CD4-positive, alpha-beta T cell (primary cell): ENCODE measurements at regions not wholly inside any gene's neighbourhood (a gene's known extent, or its start where the extent isn't known, plus 50 kb on each side); places are given as distances from the start of the nearest gene placed in this dataset.

Source experiments
- ATAC-seq: fragments of 200-7000 bp; cut with Tn5 transposase; one replicate; pipeline ENCODE4 v1.10.0; 2022; ENCODE audit warnings: mild to moderate bottlenecking; ENCODE audit not compliant: poor library complexity
- CTCF ChIA-PET: fragments of 350-600 bp; sonication (Branson Sonifier 250); formaldehyde crosslinking; loops from one replicate; lab custom pipeline; 2021; ENCODE audit warnings: antibody characterized with exemption, inconsistent platforms; lab: Charles Lee
- POLR2A ChIA-PET: fragments of 350-600 bp; sonication (Branson Sonifier 250); formaldehyde crosslinking; loops from one replicate; lab custom pipeline; 2021; ENCODE audit warnings: antibody characterized with exemption, inconsistent platforms; lab: Charles Lee
- DNase-seq, 14 experiments: peaks; one replicate each; pipeline ENCODE4 v3.0.0-alpha.2; 2013 to 2020; ENCODE audit warnings: mixed read lengths in 2 of 14
- H3K27ac ChIP-seq, 2 donors: one replicate each; pipeline versions ENCODE4 v1.5.1 to v1.7.0; 2013; ENCODE audit warnings: low read length in 2 of 2, low read depth in 1 of 2, mild to moderate bottlenecking in 1 of 2
- H3K27me3 ChIP-seq, 2 experiments: 1 replicate in 1 of 2; 2 replicates in 1 of 2; pipeline versions ENCODE4 v1.6.1 to v1.7.0; 2013; ENCODE audit warnings: low read length in 2 of 2, control low read depth in 1 of 2, mild to moderate bottlenecking in 1 of 2, moderate library complexity in 1 of 2; ENCODE audit not compliant: insufficient read depth in 2 of 2, control insufficient read depth in 1 of 2
- H3K36me3 ChIP-seq: one replicate; pipeline ENCODE4 v1.6.1; 2013; ENCODE audit warnings: low read length, control low read depth; ENCODE audit not compliant: insufficient read depth
- H3K4me1 ChIP-seq: one replicate; pipeline ENCODE4 v1.6.1; 2013; ENCODE audit warnings: low read length, control low read depth; ENCODE audit not compliant: insufficient read depth
- H3K4me3 ChIP-seq: one replicate; pipeline ENCODE4 v1.5.1; 2013; ENCODE audit warnings: mild to moderate bottlenecking, low read length, moderate library complexity
- H3K9me3 ChIP-seq, 2 experiments: 1 replicate in 1 of 2; 2 replicates in 1 of 2; pipeline versions ENCODE4 v1.6.1 to v1.7.0; 2013; ENCODE audit warnings: low read length in 2 of 2, mild to moderate bottlenecking in 2 of 2, control low read depth in 1 of 2, moderate library complexity in 1 of 2; ENCODE audit not compliant: control insufficient read depth in 1 of 2, insufficient read depth in 1 of 2
- H3K27ac Mint-ChIP-seq: one replicate; pipeline ENCODE4 v1.8.0; 2020; ENCODE audit warnings: mixed read lengths
- H3K27me3 Mint-ChIP-seq: one replicate; pipeline ENCODE4 v1.8.0; 2021; ENCODE audit warnings: mixed read lengths
- H3K36me3 Mint-ChIP-seq: one replicate; pipeline ENCODE4 v1.8.0; 2021; ENCODE audit warnings: low read depth, mixed read lengths
- H3K4me1 Mint-ChIP-seq: one replicate; pipeline ENCODE4 v1.8.0; 2021; ENCODE audit warnings: low read depth, mixed read lengths
- H3K4me3 Mint-ChIP-seq: one replicate; pipeline ENCODE4 v1.8.0; 2020; ENCODE audit warnings: mild to moderate bottlenecking, mixed read lengths
- H3K9me3 Mint-ChIP-seq: one replicate; pipeline ENCODE4 v1.8.0; 2020; ENCODE audit warnings: mixed read lengths
- intact Hi-C, 2 experiments: fragments of 100-400 bp; cut with DNase I in 1 of 2; cut with micrococcal nuclease in 1 of 2; formaldehyde crosslinking; loops; one replicate each; pipeline versions ENCODE4 v1.15.1 to v1.9.0; 2023 to 2025; cut with DNase I, micrococcal nuclease
- TF ChIP-seq, protein P1 (sequence below): fragments of 200-600 bp; IDR thresholded peaks from one replicate; pipeline ENCODE4 v1.8.0; 2022; ENCODE audit warnings: antibody characterized with exemption, mild to moderate bottlenecking

DNA sequence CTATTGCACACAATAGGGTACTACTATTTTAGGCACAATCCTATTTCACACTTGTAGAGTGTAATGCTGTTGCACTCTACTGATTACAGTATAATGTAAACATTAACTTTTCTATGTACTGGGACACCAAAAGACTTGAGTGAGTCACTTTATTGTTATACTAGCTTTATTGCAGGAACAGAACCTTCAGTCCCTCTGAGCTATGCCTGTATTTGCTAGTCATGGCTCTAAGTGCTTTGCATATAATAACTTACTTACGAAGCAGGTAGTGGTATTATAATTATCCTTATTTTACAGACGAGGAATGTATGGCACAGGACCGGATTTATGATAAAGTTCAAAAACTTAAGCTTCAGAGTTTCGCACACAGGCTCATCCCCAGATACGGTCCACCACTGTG is 106.6 kb upstream of the SLC6A6 start:
- TF ChIP-seq, protein P1, sequence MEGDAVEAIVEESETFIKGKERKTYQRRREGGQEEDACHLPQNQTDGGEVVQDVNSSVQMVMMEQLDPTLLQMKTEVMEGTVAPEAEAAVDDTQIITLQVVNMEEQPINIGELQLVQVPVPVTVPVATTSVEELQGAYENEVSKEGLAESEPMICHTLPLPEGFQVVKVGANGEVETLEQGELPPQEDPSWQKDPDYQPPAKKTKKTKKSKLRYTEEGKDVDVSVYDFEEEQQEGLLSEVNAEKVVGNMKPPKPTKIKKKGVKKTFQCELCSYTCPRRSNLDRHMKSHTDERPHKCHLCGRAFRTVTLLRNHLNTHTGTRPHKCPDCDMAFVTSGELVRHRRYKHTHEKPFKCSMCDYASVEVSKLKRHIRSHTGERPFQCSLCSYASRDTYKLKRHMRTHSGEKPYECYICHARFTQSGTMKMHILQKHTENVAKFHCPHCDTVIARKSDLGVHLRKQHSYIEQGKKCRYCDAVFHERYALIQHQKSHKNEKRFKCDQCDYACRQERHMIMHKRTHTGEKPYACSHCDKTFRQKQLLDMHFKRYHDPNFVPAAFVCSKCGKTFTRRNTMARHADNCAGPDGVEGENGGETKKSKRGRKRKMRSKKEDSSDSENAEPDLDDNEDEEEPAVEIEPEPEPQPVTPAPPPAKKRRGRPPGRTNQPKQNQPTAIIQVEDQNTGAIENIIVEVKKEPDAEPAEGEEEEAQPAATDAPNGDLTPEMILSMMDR = no peak
- Histone ChIP-seq H3K9me3 (no peaks in the 10 kb centered on the region), H3K27me3 (peaks cover 0 to 6% of the 10 kb centered on the region in 2 experiments), H3K4me3 (no peak overlapping the region), H3K27ac (no peak overlapping the region), H3K36me3 (no peaks in the 10 kb centered on the region), H3K4me1 (peaks cover 6% of the 10 kb centered on the region)
- H3K27me3 Mint-ChIP-seq = peaks cover 21% of the 10 kb centered on the region
- H3K9me3 Mint-ChIP-seq = no peaks in the 10 kb centered on the region
- intact Hi-C loops = no loop called here
- ChIA-PET POLR2A (no interaction called here), CTCF (no interaction called here)
- H3K4me3 Mint-ChIP-seq = no peak overlapping the region
- no peak for ATAC-seq
- no peaks in the 10 kb centered on the region for H3K4me1 Mint-ChIP-seq
- no peak for DNase-seq
- no peak overlapping the region for H3K27ac Mint-ChIP-seq
- no peaks in the 10 kb centered on the region for H3K36me3 Mint-ChIP-seq

DNA sequence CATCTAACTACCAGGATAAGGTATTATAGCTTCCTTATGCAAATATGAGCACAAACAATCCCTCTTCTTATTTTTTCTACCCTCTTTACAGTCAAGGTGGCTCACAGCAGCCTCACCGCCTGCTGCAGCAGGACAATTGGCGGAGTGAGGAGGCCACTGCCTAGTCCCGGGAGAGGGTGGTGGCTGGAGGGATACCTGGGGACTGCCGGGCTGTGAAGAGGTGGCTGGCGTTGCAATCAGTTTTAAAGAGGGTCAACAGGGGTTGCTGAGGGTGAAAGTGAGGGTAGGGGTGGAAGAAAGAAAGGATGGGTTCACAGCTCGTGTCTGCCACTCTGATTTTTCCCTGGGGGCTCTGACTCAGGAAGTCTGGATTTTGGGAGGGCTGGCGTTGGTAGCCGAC is 105.1 kb upstream of the SLC6A6 start:
- H3K4me1 ChIP-seq = peaks cover 6% of the 10 kb centered on the region
- DNase-seq = no peak
- H3K36me3 ChIP-seq = no peaks in the 10 kb centered on the region
- H3K27ac ChIP-seq = no peak overlapping the region
- no peaks in the 10 kb centered on the region for H3K36me3 Mint-ChIP-seq
- H3K9me3 ChIP-seq = no peaks in the 10 kb centered on the region
- TF ChIP-seq, protein P1 = no peak
- intact Hi-C loops = no loop called here
- ChIA-PET CTCF (no interaction called here), POLR2A (no interaction called here)
- peaks cover 0 to 6% of the 10 kb centered on the region in 2 experiments for H3K27me3 ChIP-seq
- H3K4me1 Mint-ChIP-seq = no peaks in the 10 kb centered on the region
- ATAC-seq = no peak
- H3K27ac Mint-ChIP-seq = no peak overlapping the region
- H3K27me3 Mint-ChIP-seq = peaks cover 21% of the 10 kb centered on the region
- no peak overlapping the region for H3K4me3 Mint-ChIP-seq
- H3K4me3 ChIP-seq = no peak overlapping the region
- H3K9me3 Mint-ChIP-seq = no peaks in the 10 kb centered on the region

DNA sequence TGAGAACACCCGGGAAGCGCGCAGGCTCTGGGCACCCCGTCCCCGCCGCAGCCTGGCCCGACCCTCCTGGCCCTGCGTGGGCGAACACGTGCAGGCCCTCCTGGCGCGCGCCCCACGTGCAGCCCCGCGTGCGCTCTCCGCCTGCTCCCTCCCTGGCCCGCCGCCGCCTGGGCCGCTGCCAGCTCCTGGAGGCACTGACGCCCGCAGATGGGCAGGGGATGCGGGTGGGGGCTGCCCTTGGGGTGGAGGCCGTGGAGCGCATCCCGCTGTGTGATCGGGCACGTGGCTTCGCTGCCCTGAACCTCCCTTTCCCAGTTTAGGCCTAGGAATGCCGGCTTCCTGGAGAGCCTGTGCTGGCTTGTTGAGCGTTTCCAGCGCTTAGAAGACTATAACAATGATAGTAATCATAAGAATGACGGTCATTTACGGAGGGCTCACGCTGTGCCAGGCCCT is 104.6 kb upstream of the SLC6A6 start:
- H3K36me3 Mint-ChIP-seq = no peaks in the 10 kb centered on the region
- no peak for ATAC-seq
- H3K4me1 ChIP-seq = peaks cover 8% of the 10 kb centered on the region
- H3K4me1 Mint-ChIP-seq = no peaks in the 10 kb centered on the region
- H3K27ac ChIP-seq = no peak overlapping the region
- no peak overlapping the region for H3K4me3 Mint-ChIP-seq
- H3K36me3 ChIP-seq = no peaks in the 10 kb centered on the region
- no peak for DNase-seq
- no peak overlapping the region for H3K4me3 ChIP-seq
- intact Hi-C loops = no loop called here
- TF ChIP-seq, protein P1 = no peak
- H3K9me3 ChIP-seq = no peaks in the 10 kb centered on the region
- H3K9me3 Mint-ChIP-seq = no peaks in the 10 kb centered on the region
- H3K27me3 ChIP-seq = peaks cover 0 to 6% of the 10 kb centered on the region in 2 experiments
- CTCF ChIA-PET = no interaction called here
- H3K27ac Mint-ChIP-seq = no peak overlapping the region
- POLR2A ChIA-PET = no interaction called here
- peaks cover 26% of the 10 kb centered on the region for H3K27me3 Mint-ChIP-seq
